ENCODE measurements at regions not wholly inside any gene's neighbourhood (a gene's known extent, or its start where the extent isn't known, plus 50 kb on each side); places are given as distances from the start of the nearest gene placed in this dataset.
A peak's percentile ranks its signal among the peaks of the same experiment; 100 is the strongest.

DNA sequence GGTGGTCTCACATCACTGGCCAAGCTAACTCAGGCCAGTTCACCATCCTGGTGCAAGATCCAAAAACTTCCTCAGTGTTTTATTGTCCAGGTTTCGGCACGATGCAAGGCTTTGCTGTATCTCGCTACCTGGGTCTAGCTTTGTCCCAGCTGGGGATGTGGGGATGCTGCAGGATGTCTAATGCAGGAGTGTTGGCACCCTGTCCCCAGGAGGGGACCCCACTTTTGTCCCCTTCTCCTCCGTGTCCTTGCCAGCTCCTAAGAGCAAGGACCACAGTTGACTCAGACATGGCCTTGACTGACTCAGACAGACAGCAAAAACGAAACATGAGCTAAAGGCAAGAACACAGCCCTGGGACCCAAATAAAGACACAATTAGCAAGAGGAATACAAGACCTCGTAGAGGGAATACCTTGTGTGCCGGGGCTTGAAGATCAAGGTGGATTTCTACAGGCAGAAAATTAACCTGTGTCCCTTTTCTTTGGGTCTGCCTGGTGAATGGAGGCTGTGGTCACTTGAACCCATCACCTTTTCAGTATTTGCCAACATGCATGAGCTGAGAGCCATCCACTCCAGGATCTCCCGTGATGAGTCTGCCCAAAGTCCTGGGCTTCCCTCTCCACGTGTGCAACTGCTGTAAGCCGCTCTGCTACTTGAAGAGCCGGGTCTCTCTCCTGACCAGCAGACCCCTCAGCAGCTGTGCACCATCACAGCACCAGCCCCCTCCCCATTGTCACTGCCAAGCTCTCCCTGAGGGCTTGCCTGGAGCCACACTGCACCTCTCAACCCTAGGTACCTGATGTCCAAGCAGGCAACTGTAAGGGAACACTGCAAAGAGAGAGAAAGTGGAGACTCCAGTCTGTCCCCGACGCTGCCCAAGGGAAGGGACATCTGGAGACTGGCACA, 149.5 kb upstream of the ZNF507 start:
- no peak for DNase-seq

DNA sequence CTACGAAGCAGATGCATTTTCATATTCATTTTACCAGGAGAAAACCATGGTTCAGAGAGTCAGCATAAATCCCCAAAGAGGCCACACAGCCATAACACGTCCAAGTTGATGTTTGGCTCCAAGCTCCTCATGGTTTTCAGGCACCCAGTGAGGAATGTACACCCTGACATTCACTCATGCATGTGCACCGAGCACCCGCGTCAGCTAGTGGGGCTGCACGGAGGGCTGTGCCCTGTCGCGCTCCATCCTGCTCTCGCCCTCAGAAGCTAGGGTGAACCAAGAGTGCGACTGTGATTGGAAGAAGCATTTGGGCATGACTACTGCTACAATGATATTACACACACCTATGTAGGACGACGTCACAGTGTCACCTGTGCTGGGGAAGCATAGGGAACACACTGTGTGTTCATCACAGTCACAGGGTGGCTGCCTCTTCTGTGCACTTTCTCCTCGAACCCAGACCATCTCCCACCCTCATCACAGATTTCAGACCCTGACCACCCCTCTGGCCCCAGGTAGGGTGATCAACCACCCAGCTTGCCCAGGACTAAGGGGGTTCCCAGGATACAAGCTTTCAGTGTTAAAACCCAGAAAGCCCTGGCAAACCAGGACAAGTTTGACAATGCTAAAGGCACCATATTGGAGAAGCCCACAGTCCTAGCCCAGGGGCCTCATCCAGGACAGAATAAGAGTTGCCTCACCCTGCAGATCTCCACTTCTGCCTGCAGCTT, 148.6 kb upstream of the ZNF507 start:
- DNase-seq: no peak

DNA sequence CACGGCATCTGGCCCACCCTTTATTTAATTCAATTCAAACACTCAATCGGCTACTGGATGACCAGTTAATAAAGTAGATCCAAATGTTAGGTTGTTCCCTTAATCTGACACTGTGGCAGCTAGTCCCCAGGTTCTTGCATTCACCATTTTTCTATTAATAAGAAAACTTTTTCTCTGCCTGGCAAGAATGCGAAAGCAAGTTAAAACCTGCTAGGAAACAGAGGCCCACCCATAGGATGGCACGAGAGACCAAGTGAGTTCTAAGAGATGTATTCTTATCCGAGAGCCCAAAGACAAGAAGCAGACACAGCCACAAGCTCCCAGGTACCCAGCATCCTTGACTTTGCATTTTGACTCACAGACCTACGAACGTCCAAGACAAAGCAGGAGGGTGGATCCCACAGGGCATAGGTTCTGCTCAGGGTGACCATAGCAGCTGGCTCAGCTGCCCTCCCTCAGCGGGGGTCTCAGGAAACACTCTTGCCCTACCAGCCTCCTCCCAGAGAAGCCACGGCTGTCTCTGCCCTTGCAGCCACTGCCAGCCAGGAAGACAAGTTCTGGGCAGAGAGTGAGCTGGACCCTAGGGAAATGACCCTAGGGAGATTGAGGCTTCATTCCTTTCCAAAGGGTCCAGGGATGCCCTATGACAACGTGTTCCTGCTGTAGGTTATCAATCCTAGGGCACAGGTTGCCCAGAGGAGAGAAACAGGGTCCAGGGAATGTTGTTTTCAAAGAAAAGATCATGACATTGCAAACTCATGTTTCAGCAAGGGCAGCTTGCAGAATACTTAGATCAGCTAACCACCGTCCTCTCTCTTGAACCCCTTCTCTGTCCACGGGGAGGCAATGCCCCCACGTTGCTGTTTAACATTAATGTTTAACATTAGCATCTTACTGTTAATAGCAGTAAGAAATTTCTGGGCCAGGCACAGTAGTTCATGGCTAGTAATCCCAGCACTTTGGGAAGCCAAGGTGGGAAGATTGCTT, 147.2 kb upstream of the ZNF507 start:
- no peak for DNase-seq

DNA sequence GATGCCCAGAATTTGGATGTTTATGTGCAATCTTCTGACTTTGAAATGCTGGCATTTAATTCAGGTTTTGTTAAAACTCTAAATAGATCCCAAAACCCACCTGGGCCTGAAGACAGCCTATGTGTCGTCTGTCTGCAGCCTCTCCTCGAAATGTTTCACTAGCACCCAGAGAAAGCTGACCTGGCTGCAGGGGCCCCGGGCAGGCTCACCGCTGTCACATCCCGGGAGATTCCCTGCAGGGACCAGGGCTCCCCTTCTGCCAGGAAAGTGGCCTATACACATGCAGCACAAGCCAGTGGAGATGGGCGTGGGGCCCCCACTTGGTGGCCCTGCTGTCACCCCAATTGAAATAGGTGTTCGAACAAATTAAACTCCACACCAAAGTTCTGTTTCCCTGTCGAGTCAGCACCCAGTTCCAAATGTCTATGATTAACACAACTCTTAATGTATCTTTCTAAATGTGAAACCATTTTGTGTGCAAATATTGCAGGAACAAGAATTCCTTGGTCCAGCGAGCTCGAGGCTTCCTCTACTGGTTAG, 145.8 kb upstream of the ZNF507 start:
- DNase-seq: no peak

DNA sequence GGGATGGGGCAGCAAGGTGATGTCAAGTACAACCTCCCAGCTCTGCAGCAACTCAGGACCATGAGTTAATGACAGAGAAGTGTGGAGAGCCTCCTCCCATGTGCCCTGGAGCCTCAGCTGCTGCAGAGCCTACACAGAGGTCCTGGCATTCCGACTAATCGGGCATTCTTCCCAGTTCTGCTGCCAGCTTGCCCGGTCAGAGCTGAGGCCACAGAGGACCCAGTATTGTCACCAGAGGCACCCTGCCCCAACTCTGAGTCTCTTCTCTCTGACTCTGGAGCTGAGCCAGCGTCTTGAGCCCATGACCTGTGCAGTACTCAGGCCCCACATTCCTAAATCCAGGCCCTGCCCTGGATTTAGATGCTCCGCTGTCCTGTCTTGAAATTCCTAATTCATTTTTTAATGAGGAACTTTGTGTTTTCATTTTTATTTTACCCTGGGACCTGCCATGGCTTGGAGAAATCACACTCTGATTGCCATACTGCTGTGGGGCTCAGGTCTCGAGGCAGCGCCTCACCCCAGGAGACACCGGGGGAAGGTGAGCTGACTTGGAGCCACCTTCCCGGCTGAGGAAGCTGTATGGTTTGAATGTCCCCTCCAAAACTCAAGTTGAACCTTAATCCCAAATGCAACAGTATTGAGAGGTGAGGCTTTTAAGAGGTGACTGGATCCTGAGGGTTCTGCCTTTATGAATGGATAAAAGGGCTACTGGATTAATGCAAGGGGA, 144.9 kb upstream of the ZNF507 start:
- no peak for DNase-seq

DNA sequence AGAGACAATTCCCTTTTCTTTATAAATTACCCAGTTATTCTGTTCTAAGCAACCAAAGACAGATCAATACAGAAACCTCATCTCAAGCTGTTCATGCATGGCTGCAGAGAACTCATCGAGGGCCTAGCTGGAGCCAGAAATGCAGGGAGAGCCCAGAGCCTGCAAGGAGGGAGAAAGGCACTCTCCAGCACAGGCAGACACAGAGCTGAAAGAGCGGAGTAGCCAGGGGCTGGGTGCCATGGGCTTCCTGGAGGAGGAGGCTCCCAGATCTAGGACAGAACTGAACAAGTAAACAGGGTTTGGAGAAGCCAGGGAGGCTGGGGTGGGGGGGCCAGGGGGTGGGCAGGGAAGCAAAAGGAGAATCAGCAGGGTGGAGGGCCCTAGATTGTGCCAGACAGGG, 144.2 kb upstream of the ZNF507 start:
- no peak for DNase-seq

DNA sequence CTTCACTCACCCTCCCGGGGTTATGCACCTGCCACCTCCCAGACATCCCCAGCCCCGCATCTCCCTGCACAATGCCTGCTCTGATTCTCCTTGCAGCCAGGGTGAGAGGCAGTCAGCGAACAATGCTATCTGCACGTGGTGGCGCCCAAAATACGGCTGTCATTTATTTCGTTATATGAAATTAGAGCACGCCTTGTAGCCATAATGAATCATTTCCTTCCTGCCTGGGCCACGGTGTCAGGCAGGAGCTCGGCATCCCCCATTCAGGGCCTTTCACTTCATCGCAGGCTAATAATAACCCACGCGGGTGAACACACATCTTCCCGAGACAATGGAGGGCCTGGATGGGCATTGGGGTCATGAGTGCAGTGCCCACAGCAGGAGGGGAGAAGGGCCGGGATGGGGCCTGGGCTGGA, 143.8 kb upstream of the ZNF507 start:
- no peak for DNase-seq

DNA sequence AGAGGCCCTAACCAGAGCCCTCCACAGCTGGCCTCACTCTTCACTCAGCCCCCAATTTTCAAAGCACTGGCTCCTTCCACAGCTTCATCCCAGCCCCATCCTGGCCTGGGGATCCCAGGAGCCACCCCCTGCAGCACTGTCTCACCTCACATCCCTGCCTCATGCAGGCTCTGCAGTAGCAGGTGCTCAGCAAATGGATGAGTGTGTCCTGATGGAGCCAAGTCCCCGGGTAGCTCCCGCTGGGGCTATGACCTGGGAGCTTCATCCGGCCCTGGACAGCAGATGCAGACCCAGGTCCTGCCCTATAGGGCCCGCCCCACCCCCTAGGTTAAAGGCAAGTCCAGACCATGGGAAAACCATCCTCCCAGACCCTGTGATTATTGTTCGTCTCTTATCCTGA, 143.2 kb upstream of the ZNF507 start:
- DNase-seq: no peak

DNA sequence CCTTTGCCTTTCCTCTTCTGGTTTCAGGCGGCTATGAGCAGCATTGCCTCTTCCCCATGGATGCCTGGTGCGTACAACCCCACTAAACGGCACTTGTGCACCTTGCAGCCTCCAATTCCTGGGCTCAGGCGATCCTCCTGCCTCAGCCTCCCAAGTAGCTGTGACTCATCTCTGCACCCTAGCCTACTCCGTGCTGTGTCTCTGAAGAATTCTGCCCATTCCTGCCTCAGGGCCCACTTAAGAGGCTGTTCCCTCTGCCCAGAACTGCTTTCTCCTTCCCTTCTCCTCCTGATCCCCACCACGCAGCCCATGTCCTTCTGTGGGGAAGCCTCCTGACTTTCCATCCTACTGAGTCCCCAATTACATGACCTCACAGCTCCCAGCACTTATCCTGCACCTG, 142.2 kb upstream of the ZNF507 start:
- no peak for DNase-seq

DNA sequence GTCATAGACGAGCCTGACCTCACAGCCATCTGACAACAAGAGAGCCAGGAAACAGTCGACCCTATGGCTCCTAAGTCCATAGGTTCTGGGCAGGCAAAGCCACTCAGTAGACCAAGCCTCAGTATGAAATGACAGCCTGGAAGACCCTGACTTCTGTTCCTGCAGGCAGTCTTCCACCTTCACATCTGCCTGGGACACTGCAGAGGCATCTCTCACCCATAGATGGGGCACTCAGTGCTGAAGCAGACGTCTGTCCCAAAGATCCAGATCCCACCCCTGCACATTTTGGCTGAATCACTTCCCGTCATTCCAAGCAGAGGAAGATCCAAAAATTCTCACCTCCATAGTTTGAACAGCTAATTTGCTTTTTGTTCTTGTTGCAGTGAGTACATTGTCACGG, 139.3 kb upstream of the ZNF507 start:
- no peak for DNase-seq

DNA sequence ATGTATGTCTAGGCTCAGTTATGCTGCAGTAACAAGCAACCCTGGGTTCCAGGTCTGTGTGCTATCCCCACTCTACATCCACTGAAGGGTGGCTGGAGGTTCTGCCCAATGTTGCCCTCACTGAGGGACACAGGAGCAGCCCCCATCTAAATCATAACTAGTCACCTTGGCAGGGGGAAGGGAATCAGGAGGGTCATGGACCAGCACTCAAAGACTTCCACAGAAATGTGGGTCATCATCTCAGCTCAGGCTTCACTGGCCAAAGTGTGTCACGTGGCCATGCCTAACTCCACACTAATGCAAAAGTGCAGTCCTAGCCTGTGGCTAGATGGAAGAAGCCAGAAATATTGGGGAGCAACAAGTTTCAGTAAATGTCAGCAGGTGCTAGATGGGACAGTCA, 137.3 kb upstream of the ZNF507 start:
- DNase-seq: no peak

DNA sequence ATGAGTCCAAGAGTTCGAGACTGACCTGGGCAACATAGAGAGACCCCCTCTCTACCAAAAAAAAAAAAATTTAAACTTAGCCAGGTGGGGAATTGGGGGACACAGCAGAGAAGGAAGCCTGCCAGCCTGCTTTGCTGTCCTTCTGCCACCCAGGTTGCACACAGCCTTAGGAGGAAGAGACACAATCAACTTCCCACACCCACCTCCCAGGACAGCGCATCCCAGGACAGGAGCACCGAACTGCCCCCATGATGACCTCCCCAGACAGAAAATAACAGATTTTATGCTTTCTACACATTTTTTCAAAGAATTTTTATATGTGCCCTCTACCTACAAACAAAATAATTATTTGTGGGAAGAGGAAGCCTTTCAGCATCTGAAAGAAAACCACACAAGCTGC, 126.0 kb upstream of the ZNF507 start:
- DNase-seq: no peak

DNA sequence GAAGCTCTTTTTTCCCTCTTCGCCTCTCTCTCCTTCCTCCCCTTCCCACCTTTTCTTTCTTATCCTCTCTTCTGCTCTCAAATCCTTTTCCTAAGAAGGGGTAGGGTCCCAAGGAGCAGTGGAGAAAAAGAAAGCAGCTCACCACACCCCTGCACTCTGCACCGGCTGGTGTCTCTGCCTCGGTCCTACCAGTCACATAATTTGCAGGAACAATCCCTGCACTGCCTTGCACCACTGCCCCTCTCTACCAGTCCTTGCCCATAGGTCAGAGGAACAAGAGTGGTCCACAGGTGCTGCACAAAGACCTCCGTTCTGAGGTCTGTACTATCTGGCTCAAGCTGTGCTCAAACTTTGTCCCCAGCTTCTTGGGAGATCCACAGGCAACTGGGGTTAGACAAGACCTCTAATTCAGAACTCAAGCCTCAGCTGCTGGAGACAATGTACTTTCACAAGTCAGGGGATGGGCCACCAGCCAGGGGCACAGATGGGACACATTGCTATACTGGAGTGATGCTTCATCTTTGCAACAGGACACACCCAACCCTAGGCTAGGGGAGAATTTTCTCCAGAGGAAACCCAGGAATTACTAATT, 125.4 kb upstream of the ZNF507 start:
- DNase-seq: no peak

DNA sequence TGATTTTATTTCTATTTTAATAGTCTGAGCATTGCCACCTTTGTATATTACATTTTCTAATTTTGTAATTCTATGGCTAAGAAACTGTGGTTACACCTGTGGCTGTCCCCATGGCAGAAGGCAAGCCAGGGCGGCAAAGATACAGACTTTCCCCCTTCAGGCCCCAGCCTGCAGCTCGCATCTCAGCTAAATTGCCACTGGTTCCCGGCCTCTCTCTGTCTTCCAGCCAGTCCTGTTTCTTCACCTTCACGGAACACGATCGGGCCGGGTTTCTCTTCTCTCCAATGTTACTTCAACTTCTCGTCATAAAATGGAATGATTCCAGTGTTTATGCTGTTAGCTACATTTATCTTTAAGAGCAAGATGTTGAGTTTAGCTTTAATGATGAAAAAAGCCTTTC, 124.5 kb upstream of the ZNF507 start:
- no peak for DNase-seq

DNA sequence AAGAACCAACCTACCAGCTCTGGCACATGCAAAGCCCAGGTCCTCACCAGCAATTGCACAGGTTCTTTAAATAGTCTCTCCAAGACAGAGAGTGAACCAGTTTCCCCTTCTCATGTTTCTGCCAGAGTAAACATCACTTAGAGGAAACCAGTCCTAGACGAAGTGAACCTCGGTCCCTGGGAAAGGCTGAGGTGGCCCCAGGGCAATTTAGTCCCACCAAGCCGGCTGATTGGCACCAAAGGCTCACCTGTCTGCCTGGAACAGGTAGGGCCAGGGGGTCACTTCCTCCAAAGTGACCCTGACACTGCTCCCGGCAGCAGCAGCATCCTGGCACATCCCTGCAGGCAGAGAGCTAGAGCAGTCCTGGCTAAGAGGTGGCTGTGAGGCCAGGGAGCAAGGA, 122.9 kb upstream of the ZNF507 start:
- DNase-seq: no peak

DNA sequence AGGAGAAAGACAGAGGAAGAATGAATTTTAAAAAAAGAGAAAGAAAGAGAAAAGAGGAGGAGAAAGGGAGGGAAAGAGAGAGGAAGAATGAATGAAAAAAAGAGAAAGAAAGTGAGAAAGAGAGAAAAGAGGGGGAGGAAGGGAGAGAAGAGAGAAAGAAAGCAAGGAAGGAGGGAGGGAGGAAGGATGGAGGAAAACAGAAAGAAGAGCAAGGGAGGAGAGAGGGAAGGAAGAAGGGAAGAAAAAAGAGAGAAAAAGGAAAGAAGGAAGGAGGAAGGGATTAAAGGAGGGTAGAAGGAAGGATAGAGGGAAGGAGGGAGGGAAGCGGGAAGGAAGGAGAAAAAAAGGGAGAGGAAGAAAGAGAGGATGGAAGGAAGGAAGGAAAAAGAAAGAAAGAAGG, 122.3 kb upstream of the ZNF507 start:
- no peak for DNase-seq

DNA sequence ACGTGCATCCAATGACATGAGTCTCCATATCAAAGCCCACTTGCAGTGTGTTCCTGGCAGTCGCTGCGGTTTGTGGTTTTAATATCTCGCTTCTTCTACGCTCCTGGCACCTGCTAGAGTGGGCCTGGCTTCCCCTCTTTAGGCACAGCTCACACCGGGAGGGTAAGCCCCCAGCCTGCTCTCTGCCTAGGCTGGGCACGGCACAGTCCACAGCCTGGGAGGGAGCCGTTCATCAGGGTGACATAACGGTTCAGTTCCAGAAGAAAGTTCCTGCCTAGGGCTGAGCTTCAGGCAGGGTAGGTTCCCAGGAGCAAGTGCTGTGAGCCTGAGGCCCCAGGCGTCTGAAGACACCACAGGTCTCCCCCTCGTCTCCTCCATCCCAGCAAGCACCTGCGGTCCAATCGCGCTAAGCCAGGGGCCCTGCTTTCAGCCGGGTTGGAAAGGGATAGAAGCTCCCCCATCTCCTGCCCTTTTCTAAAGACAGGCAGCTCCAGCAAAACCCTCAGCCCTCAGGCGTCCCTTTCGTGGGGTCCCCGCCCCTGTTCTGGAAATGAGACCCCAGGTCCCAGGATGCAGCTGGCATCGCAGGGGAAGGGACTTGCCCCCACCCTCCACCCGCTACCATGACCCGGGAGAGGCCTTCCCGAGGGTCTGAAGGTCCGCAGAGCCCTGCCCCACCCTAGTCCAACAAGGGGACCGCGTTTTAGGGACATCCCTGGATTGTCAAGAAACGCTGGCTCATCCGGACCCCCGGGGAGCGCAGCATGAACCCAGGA, 121.6 kb upstream of the ZNF507 start:
- peak in 3 of 6 experiments; percentile 15 to 29 (median 19) for DNase-seq

DNA sequence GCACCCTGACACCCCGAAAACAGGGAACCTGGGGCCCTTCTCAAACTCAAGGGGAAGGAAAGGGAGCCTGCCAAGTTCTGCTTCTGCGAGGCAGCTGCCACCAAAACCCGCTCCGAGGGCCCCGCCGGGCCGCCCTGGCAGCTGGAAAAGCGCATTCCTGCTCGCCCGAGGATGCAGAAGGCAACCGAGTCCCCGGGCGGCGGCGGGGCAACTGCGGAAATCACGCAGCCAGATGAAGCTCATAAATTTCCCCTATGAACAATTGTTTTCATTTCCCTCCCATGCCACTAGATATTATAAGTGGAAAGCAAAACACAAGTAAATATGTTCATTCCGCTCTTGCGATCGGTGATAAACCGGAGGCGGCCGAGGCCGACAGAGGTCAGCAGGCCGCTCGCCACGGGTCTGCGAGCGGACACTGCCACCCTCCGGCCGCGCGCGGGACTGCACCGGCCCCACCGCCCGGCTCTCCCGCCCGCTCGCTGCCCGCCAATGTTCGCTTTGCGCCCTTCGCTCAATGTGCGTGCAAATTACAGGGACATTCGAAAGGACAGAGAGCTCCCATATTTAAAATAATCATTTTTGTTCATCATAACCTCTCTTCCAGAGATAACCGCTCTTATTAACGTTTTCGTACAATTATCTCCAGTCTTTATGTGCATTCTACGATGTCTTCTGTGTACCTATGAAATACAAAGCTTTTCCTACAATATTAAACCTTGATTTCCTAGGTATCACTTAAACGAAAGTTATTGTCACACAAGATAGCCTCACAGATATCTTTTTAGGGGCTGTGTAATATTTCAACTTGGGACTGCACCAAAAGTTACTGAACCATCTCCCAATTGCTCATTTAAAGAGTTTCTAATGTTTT, 120.8 kb upstream of the ZNF507 start:
- peak; percentile 6 to 60 (median 34) for DNase-seq

DNA sequence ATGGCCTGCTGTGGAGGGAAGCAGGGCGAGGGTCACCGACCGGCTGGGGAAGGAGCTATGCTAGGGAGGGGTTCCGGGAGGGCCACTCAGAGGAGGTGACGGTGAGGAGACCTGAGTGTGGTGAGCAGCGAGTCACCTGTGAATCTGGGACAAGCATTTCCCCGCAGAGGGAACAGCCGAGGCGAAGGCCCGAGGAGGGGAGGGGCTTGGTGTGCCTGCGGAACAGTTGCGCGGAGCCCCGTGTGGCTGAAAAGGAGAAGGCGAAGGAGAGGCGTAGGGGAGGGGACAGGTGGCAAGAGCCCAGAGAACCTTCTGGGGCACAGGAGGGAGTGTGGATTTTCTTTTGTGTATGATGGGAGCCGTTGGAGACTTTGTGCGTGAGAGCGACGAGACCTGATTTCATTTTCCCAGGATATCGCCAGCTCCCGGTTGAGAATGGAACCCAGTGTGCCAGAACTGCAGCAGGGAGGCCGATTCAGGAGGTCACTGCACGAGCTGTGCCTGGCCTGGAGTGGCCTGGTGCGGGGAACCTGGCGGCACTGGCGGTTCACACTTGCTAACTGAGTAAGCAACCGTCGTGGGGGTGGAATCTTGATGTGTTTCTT, 117.7 kb upstream of the ZNF507 start:
- DNase-seq: no peak
